ENCODE measurements at regions not wholly inside any gene's neighbourhood (a gene's known extent, or its start where the extent isn't known, plus 50 kb on each side); places are given as distances from the start of the nearest gene placed in this dataset.

GRCh38 chr2:19810148-19810547 is 91.6 kb downstream of the TTC32 start:
- no peak for TF ChIP-seq CTCF (IDR thresholded peaks at IDR 0.05; ENCODE audit: extremely low read depth, missing control alignments)
- DNase-seq (ENCODE audit: low spot score) = no peak

- DNase-seq (ENCODE audit: low spot score) = no peak
- TF ChIP-seq CTCF (IDR thresholded peaks at IDR 0.05; ENCODE audit: extremely low read depth, missing control alignments) = no peak
These were observed 92.6 kb downstream of the TTC32 start for GRCh38 chr2:19809206-19809605.

- DNase-seq (ENCODE audit: low spot score) = no peak
- TF ChIP-seq CTCF (IDR thresholded peaks at IDR 0.05; ENCODE audit: extremely low read depth, missing control alignments) = no peak
These were observed 93.9 kb downstream of the TTC32 start for GRCh38 chr2:19807866-19808265.

GRCh38 chr2:19807346-19807745 is 94.4 kb downstream of the TTC32 start:
- TF ChIP-seq CTCF (IDR thresholded peaks at IDR 0.05; ENCODE audit: extremely low read depth, missing control alignments) = no peak
- no peak for DNase-seq (ENCODE audit: low spot score)

- DNase-seq (ENCODE audit: low spot score) = no peak
- no peak for TF ChIP-seq CTCF (IDR thresholded peaks at IDR 0.05; ENCODE audit: extremely low read depth, missing control alignments)
These were observed 95.2 kb downstream of the TTC32 start for GRCh38 chr2:19806591-19806990.

GRCh38 chr2:19806131-19806530 is 95.7 kb downstream of the TTC32 start:
- no peak for TF ChIP-seq CTCF (IDR thresholded peaks at IDR 0.05; ENCODE audit: extremely low read depth, missing control alignments)

GRCh38 chr2:19805266-19805665 is 96.5 kb downstream of the TTC32 start:
- DNase-seq (ENCODE audit: low spot score) = no peak
- TF ChIP-seq CTCF (IDR thresholded peaks at IDR 0.05; ENCODE audit: extremely low read depth, missing control alignments) = no peak

More at GRCh38 chr2:19806131-19806530, 95.7 kb downstream of the TTC32 start:
- DNase-seq (ENCODE audit: low spot score) = no peak

Measured in GM20000 (cell line).